Ishikawa (cell line): ENCODE measurements at regions not wholly inside any gene's neighbourhood (a gene's known extent, or its start where the extent isn't known, plus 50 kb on each side); places are given as distances from the start of the nearest gene placed in this dataset.

Experiments used
- CREB1 ChIP-seq: IDR thresholded peaks from 2 replicates; pipeline ENCODE4 v1.6.1; 2012; ENCODE audit warnings: low read depth
- EGR1 ChIP-seq: IDR thresholded peaks from 2 replicates; pipeline ENCODE4 v1.6.1; 2012
- EP300 ChIP-seq: IDR thresholded peaks from 2 replicates; pipeline ENCODE4 v1.6.1; 2012; ENCODE audit warnings: borderline replicate concordance
- RAD21 ChIP-seq: IDR thresholded peaks from 2 replicates; pipeline ENCODE4 v1.6.1; 2012; ENCODE audit warnings: low read depth
- REST ChIP-seq: IDR thresholded peaks from 2 replicates; pipeline ENCODE4 v1.6.1; 2012; ENCODE audit warnings: low read depth, mild to moderate bottlenecking
- TAF1 ChIP-seq: IDR thresholded peaks from 2 replicates; pipeline ENCODE4 v1.6.1; 2012; ENCODE audit warnings: low read depth, mild to moderate bottlenecking
- TCF12 ChIP-seq: IDR thresholded peaks from 2 replicates; pipeline ENCODE4 v1.6.1; 2012; ENCODE audit warnings: low read depth
- USF1 ChIP-seq: IDR thresholded peaks from 2 replicates; pipeline ENCODE4 v1.6.1; 2012
- YY1 ChIP-seq: IDR thresholded peaks from 2 replicates; pipeline ENCODE4 v1.6.1; 2012; ENCODE audit warnings: low read depth
- TF ChIP-seq, protein P1 (sequence below): IDR thresholded peaks from 2 replicates; pipeline ENCODE4 v1.6.1; 2012

- TF ChIP-seq USF1 (no peak), TCF12 (no peak), YY1 (no peak), EGR1 (no peak), CREB1 (no peak), EP300 (no peak), REST (no peak), RAD21 (no peak), TAF1 (no peak)
- TF ChIP-seq, protein P1, sequence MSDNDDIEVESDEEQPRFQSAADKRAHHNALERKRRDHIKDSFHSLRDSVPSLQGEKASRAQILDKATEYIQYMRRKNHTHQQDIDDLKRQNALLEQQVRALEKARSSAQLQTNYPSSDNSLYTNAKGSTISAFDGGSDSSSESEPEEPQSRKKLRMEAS: no peak
Measured at GRCh38 chr2:53435610-53436009, 332.0 kb upstream of the CHAC2 start.
